ENCODE measurements at regions not wholly inside any gene's neighbourhood (a gene's known extent, or its start where the extent isn't known, plus 50 kb on each side); places are given as distances from the start of the nearest gene placed in this dataset.

GRCh38 chr5:104431002-104431620 lies 868.5 kb upstream of the NUDT12 start:
- TF ChIP-seq CTCF (IDR thresholded peaks at IDR 0.05; ENCODE audit: poor library complexity) (no peak), EZH2phosphoT487 (IDR thresholded peaks at IDR 0.05; ENCODE audit: low read depth, severe bottlenecking, unreplicated experiment) (no peak)
